HG03432 (cell line): ENCODE measurements at regions not wholly inside any gene's neighbourhood (a gene's known extent, or its start where the extent isn't known, plus 50 kb on each side); places are given as distances from the start of the nearest gene placed in this dataset.
"Not testable (repeated sequence)": the region's sequence is repeated elsewhere in the genome, so short reads cannot be mapped to it uniquely, and the experiment has no call there.

Experiments used
- ATAC-seq: cut with Tn5 transposase; IDR thresholded peaks from one replicate; pipeline ENCODE4 v1.9.1; 2021; ENCODE audit warnings: mild to moderate bottlenecking, moderate library complexity; ENCODE audit not compliant: unreplicated experiment

- ATAC-seq = no peak
Measured at GRCh38 chr6:11961923-11962322, 50.2 kb upstream of the HIVEP1 start.

GRCh38 chr6:11960909-11961779 lies 51.0 kb upstream of the HIVEP1 start:
- no peak for ATAC-seq

- ATAC-seq = no peak
Measured at GRCh38 chr6:11956781-11957180, 55.3 kb upstream of the HIVEP1 start.

- ATAC-seq = no peak
Measured at GRCh38 chr6:11953641-11954040, 58.5 kb upstream of the HIVEP1 start.

GRCh38 chr6:11952316-11952715 lies 59.8 kb upstream of the HIVEP1 start:
- no peak for ATAC-seq

- ATAC-seq = no peak
Measured at GRCh38 chr6:11951868-11952267, 60.2 kb upstream of the HIVEP1 start.

GRCh38 chr6:11950109-11950508 lies 62.0 kb upstream of the HIVEP1 start:
- no peak for ATAC-seq

- no peak for ATAC-seq
Measured at GRCh38 chr6:11947575-11947974, 64.5 kb upstream of the HIVEP1 start.

GRCh38 chr6:11947063-11947462 lies 65.0 kb upstream of the HIVEP1 start:
- no peak for ATAC-seq

- ATAC-seq = no peak
Measured at GRCh38 chr6:11944111-11944510, 68.0 kb upstream of the HIVEP1 start.

GRCh38 chr6:11943060-11943459 lies 69.1 kb upstream of the HIVEP1 start:
- ATAC-seq = no peak

GRCh38 chr6:11942185-11942864 lies 69.8 kb upstream of the HIVEP1 start:
- ATAC-seq = no peak

GRCh38 chr6:11940532-11941166 lies 71.5 kb upstream of the HIVEP1 start:
- not testable (repeated sequence) for ATAC-seq

- no peak for ATAC-seq
Measured at GRCh38 chr6:11938285-11938890, 73.7 kb upstream of the HIVEP1 start.

- no peak for ATAC-seq
Measured at GRCh38 chr6:11934638-11935037, 77.5 kb upstream of the HIVEP1 start.

GRCh38 chr6:11932892-11933291 lies 79.2 kb upstream of the HIVEP1 start:
- not testable (repeated sequence) for ATAC-seq

- ATAC-seq = no peak
Measured at GRCh38 chr6:11931296-11932035, 80.6 kb upstream of the HIVEP1 start.

GRCh38 chr6:11930834-11931233 lies 81.3 kb upstream of the HIVEP1 start:
- ATAC-seq = not testable (repeated sequence)

- no peak for ATAC-seq
Measured at GRCh38 chr6:11930240-11930639, 81.9 kb upstream of the HIVEP1 start.

- no peak for ATAC-seq
Measured at GRCh38 chr6:11929241-11929835, 82.8 kb upstream of the HIVEP1 start.
